GM19372 (cell line): ENCODE measurements at regions not wholly inside any gene's neighbourhood (a gene's known extent, or its start where the extent isn't known, plus 50 kb on each side); places are given as distances from the start of the nearest gene placed in this dataset.

ENCODE experiments used
- ATAC-seq: cut with Tn5 transposase; IDR thresholded peaks from one replicate; pipeline ENCODE4 v1.9.1; 2021; ENCODE audit warnings: mild to moderate bottlenecking, low read depth, moderate library complexity; ENCODE audit not compliant: unreplicated experiment

DNA sequence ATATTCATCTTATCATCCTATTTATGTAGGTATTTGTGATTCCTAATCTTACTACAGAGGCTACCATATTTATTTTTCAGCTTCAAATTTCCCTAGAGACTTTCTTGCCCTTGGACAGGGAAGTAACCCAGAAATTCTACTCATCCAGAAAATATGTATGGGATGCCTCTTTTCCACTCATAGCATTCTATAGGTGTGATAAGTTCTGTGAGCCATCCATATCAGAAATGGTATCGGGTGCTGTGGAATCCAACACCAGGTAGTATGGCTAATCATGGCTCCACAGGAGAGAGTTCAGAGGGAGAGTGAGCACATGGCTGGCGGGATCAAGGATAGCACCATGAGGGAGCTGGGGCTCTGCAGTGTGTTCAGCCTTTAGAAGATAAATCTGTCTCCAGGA lies 349.3 kb upstream of the ACTBL2 start:
- ATAC-seq: no peak

DNA sequence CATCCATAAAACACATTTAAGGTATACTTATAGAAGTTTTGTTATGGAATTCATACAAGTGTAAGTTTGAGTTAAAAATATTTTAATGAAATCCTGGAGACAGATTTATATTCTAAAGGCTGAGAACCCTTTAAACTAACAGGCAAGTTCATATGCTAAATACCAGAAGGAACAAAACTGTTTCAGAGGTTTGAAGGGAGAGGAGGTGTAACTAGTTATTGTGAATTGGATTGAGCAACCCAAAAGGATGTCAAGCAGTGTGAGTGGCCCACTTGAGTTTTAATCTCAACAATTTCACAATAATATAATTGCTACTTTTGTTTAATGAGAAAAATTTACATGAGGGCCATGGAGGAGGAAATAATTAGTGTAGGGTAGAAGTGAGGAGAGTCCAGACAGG lies 348.5 kb upstream of the ACTBL2 start:
- ATAC-seq: no peak

DNA sequence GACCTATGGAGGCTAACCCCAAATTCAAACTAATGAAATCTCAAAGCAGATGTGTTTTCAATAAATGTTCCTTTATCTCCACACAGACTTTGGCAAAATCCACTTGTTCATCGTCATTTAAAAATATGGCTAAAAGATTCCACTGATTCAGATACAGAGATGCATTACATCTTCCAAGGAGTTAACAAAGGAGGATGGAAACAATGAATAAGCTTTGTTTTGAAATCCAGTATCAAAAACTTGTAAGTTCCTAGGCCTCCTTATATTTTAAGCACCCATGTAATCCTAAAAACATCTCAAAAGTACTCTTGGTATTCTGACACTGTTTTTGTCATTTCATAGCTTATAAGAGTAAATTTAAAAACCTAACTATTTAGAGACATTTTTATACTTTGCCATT lies 345.6 kb upstream of the ACTBL2 start:
- ATAC-seq: no peak

DNA sequence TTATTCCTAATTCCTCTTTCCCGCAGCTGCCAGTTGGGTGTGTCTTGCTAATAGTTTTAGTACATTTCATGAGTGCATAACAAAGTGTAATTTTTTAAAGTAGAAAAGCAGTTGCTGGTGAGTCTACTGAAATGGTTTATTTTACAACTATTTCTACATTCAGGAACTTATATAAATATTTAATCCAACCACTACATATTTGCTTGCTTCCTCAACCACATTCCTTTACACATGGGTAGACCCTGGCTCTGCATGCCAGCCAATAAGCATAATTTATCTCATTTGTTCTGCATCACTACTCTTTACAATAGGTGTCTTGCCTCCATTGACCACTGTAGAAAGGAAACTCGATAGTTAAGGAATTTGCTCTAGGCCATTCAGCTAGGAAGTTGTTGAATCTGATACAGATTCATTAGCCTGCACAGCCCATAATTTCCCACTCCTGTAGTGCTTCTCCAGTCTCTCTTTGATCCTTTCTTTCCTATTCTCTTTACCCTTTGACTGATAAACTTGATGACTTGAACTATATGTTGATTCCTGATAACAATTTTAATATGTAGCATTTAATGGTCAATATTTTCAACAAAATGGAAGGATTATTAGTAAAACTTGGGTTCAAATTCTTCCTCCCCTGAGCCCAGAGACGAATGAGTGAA lies 342.5 kb upstream of the ACTBL2 start:
- no peak for ATAC-seq

DNA sequence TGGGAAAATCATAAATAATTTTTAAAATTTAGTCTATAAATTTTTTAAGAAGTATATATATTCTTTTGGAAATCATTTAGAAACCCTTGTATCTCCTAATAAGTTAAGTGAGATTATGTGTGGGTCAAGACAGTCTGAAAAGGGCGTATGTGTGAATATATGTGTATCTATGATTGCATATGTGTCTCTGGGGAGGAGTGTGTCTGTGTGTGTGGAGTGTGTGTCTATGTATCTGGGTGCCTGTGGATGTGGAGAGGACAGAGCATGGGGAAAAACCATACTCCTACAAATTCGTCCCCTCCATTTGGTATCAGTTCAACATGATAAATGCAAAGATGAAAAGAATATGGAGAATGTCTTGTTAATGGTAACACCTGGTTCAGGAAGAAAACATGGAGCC lies 342.0 kb upstream of the ACTBL2 start:
- no peak for ATAC-seq

DNA sequence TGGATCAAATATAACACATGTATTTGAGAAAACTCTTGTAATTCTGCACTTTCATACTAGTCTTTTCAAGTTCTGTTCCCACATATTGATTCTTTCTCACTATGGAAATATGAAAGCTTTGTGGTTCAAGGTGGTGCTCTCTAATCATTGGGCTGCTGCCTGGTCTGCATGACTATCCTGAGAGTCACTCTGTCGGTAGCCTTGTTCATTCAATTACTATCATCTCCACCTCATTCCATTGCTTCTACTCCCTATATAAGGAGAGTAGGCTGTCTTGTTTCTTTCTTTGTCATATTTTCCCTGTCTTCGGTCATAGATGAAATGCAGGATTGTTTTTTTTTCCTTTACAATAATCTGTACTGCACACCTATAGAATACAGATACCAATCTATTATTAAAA lies 341.4 kb upstream of the ACTBL2 start:
- no peak for ATAC-seq

DNA sequence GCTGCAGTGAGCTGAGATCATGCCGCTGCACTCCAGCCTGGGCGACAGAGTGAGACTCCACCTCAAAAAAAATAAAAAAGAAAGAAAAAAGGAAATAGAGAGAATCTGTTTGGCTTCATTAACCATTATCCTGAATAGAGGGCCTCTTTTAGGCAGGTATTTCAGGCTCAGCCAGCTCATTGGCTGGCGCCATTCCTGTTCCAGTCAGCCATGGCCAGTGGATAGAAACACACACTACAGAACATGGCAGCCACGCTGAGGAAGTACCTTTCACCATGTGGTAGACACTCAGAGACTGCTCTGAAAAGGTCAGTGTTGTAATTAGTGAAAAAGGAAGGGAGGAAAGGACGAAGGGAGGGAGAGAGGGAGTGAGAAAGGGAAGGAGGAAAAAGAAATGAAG lies 340.0 kb upstream of the ACTBL2 start:
- ATAC-seq: no peak

DNA sequence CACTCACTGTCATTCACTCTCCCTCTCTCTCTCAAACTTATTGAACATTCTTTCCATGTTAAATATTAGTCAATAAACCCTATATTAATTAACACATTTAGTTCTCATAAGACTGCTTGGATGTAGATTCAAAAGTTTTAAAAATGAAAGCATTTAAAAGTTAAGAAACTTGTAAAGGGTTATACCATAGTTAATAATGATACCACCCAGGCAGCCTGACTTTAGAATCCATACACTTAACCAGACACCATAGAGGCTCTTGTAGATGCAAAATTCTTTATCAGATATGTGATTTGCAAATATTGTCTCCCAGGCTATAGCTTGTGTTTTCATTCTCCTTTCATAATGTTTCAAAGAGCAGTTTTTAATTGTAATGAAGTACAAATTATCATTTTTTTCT lies 335.8 kb upstream of the ACTBL2 start:
- no peak for ATAC-seq

DNA sequence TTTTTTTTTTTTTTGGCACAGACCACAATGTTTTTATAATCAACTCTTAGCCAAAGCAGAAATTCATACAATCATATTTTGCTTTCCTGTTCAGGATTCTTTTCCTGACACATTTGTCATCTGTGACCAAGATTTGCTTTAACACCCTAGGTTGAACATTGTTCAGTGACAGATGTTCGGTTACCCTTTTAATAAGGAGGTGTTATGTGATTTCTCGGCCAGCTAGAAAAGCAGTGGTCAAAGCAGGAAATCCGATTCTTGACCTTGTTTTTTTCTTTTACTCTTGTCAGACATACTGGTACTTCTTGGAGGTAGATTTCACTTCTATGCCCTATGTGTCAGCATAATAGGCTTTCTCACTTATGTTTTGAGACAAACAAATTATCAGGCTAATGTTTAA lies 335.3 kb upstream of the ACTBL2 start:
- ATAC-seq: no peak

DNA sequence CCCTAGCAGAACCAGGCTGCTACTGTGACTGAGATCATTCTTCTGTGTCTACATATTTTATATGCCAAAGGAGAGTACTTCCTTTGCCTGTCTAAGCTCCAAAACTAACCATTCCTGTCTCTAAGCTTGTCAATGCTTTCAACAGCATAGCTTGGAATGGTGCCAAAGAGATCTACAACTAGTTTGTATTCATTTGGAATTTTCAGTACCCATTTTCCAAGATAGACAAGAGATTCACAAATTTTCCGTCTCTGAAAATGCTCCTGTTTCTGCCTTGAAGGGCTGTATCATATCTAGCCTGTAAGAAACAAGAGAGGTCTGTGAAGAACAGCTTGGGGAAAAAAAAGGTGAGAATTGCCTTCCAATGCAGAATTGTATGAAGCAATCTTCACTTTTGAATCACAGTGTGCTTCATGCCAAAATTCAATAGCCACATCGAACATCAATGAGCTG lies 334.4 kb upstream of the ACTBL2 start:
- no peak for ATAC-seq

DNA sequence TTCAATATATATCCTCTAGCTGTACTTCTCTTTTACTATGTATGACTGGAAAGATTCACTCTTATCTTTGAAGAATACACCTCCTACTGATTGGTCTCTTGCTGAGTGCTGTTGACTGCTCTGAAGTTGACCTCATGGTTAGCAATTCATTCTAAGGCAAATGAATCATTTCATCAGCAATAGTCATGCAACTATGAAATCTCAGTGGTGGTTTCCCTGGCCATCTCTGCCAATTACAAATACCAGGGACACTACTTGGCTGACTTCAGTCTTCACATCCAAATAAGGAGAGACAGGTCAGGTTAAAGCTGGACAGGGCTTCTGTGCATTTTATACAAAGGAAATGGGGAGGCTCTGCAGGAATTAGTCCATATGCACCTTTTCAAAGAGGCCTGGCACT lies 333.5 kb upstream of the ACTBL2 start:
- ATAC-seq: no peak

DNA sequence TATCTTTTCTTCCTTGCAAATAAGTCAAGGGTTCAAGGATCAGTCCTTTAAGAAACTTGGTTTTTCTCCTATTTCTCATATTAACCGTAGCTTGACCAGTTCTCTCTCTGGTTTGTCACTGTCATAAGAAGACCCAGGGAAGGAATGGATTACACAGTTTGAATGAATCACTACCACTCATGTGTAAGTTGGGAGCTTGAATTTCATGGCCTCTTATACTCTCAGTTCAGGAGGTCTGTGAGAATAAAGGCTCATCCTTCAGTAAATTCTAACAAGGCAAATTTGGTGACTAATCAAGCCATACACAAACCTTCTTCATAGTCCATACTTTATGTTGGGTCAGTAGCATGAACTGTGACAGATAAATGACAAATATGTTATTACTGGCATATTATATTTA lies 323.1 kb upstream of the ACTBL2 start:
- no peak for ATAC-seq

DNA sequence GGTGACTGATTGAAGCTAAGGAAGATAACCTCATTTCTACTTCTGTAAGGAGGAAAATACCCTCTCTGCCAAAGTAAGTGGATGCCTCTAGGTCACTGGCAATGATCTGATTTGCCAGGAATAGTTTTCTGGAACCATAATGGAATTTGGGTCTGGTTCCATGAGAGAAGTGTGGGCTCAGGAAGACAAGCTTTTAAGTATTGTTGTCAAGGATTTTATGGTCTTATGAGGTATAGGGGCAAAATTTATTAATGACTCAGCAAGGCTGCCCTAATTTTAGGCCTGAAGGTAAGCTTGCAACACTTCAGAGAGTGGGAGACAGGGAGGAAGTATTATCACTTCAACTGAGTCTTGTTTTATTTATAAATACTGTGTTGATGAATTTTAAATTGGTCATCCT lies 322.6 kb upstream of the ACTBL2 start:
- no peak for ATAC-seq

DNA sequence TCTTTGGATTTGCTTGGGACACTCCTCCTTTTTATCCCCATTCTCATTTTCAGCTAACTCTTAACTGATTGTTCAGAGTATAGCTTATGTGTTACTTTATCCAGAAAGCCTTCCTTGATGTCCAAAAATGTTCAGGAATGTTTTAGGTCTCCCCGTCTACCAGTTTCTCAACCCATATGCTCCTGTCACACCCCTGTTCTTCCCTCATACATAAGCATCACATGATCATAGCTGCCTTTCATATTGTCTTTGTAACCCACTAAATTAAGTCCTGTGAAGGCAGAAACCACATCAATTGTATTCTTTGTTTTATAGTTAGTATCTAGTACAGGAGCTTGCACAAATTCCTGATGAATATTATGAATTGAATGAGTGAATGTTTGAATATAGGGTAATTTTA lies 321.9 kb upstream of the ACTBL2 start:
- no peak for ATAC-seq

DNA sequence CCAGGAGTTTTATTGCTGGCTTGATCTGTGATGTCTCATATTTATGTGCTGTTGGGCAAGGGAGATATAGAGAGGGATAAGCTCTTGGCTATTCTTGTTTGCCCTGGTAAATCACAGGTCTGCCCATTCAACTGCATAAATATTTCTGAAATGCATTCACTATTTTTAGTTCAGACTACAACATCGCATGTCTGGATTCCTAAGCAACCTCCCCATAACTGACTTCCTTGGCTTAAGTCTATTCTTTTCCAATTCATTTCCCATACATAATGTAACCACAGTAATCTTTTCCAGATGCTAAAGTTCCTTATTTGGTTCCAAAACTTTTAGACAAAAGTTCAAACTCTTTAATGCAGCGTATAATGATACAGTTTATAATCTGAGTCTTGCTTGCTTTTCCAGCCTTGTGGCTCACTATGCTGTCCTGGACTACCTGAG lies 321.4 kb upstream of the ACTBL2 start:
- ATAC-seq: no peak

DNA sequence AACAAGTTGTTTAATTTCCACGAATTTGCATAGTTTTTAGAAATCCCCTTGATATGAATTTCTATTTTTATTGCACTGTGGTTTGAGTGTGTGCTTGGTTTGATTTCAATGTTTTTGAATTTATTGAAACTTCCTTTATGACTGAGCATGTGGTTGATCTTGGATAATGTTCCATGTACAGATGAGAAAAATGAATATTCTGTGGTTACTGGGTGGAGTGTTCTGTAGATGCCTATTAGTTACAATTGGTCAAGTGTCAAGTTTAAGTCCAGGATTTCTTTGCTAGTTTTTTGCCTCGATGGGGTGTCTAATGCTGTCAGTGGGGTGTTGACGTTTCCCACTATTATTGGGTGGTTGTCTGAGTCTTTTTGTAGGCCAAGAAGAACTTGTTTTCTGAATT lies 319.5 kb upstream of the ACTBL2 start:
- ATAC-seq: no peak

DNA sequence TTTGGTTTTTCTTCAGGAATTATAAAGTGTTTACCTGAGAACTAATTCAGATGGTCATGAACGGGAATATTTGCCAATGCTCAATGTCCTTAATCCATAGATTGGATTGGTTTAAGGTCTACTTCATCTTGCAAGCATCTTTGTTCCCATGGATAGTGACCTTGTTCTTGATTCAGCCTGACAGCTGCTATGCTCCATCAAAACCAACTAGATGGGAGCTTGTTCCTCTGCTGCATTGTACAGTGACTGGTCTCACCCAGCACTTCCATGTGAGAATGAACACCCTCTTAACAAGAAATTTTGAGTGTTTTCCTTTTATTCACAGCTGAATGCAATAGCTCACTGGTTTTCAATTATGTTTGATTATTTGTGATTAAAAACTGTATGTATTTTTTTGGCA lies 312.6 kb upstream of the ACTBL2 start:
- no peak for ATAC-seq

DNA sequence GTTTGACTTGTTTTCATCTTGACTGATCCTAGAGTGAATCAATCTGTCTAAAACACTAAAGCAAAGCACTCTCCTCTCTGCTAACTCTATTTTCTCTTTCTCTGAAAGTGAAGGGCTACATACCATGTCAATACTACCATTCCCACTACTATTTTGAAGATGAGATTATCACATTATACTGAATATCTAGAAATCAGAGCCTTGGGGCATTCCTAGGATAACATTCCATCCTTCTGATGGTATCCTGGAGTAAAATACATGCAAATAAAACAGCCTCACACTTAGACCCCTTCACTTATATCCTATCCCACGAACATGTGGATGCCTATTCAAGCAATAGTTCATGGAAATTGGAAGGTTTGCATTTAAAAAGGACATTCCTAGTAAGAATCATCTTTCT lies 309.3 kb upstream of the ACTBL2 start:
- no peak for ATAC-seq

DNA sequence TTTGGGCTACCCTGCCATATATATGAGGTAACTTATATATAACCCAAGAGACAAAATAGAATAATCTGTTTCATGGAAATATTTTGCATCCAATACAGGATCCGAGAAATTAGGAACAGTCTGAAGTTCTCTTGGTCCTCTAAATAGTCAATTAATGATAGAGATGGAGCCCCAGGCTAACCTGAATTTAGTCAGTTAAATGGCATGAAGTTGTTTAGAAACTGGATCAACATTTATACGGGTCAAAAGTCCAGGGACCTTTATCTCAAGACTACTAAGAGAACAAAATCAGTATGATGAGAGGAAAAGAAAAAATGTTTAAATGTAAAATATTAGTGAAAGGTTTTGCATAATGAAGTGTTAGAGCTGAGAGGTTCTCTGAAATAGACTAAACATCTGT lies 303.3 kb upstream of the ACTBL2 start:
- ATAC-seq: no peak

DNA sequence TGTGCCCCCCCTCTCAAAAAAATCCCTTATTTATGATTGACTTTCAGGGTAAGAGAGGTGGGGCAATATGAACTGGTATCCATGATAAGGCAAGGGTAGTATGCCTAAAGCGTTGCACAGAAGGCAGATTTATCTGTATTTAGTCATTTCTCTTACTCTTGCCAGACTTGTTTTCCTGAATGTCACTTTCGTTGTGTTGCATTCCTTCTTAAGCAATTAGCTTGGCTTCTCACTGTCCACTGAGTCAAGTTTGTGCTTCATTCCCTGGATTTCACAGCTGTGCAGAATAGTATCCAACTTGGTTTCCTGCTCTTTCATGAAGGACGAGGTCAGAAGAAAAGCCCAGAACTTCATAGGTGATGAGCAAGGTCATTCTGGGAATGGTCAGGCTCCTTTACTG lies 301.5 kb upstream of the ACTBL2 start:
- ATAC-seq: no peak

DNA sequence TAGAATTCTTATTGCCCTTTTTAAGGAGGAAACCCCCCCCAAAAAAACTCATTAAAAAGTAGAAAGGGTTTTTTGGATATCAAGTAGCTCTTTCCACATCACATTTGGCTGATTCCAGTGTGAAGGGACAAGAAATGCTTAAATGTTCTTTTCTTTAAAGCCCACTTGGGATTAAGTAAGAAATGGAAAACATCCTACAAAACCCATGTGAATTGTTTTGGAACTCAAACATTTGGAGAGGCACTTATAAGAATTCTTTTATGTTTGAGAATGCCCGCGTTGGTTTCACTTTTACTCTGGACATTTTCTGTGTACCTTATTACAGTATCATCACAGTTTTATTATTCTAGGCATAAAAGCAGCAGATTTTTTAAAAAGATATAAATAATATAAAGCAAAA lies 301.1 kb upstream of the ACTBL2 start:
- ATAC-seq: no peak

DNA sequence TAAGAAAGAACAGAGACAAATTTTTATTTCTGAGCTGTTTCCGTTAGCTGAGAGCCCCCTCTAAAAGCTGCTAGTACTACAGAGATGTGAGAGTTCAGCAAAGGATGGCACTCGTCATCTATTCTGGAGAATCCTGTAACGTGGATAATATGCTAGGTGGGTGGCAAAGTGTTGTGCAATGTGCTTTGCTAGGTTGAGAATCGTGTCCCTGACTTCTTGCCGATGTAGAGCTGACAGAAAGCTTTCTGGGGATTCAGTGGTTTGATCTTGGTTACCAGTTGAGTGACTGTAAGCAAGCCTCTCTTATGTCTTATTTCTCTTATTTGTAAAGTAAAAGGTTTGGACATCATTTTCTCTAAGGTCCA lies 298.3 kb upstream of the ACTBL2 start:
- ATAC-seq: no peak

DNA sequence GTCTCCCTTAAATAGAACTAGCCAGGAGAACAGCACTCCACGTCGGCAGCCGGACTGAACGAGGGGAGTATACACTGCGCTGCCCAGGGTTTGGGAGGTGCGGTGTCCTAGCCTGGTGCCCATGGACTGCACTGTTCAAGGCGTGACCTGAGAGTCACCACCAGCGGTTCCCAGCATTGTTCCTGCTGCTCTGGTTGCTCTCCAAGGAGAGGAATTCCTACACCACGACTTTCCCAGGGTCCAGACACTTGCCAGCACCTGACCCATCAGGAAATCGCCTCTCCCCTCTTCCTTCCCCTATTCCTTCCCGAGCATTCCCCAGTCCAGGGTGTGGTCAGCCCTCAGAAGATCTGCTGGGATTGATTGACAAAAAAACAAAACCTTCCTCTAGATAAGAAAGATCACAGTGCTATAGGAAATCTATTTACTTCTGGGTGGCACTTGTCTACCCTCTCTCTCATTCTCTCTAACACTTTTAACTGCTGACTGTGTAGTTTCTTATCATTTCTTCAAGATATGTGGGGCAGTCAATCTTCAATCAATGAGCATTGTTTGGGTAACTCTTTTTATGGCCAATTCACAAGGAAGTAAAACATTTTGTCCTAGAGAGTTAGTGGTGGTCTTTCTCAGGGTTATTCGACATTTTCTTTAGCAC lies 297.8 kb upstream of the ACTBL2 start:
- no peak for ATAC-seq
